ENCODE measurements at regions not wholly inside any gene's neighbourhood (a gene's known extent, or its start where the extent isn't known, plus 50 kb on each side); places are given as distances from the start of the nearest gene placed in this dataset.

- no peak for DNase-seq
These were observed 65.7 kb downstream of the TMEM18 start for GRCh38 chr2:611519-611918.

- DNase-seq = no peak
These were observed 66.7 kb downstream of the TMEM18 start for GRCh38 chr2:610491-610890.

DNA sequence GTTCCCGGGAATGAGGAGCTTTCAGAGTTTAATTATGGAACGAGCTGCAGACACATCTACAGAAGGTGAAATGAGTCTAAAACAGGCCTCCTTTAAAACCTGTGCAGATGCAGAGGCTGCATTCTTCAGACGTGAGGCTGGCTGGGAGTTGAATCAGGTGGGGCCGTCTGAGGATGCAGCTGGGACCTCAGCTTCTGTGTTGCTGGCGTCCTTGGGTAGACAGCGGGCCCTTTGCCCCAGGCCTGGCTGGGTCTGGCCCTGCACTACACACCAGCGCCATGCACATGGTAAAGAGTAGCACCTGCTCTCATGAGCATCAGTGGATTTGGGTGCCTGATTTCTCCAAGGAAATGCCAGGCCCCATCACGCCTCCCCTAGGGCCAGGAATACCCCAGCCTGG is 67.3 kb downstream of the TMEM18 start:
- no peak for DNase-seq

DNA sequence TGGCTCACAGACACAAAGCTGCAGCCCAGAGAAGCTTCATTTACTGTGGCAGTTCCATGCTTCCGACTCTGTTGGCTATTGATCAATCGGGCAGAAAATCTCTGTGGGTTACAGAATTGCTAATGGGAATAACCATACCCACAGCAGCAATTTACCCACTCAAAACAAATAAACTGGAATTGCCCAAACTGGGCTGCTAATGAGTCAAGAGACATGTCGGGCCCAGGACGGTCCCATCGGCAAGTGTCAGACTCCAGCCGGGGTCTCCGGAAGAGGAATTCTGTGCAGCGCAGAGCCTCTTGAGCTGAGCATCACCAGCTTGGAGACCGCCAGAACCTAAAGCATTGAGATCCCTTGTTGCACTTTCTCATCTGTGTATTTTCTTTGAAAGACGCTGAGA is 67.8 kb downstream of the TMEM18 start:
- DNase-seq = no peak

- no peak for DNase-seq
These were observed 68.5 kb downstream of the TMEM18 start for GRCh38 chr2:608711-609110.

- no peak for DNase-seq
These were observed 68.9 kb downstream of the TMEM18 start for GRCh38 chr2:608297-608696.

DNA sequence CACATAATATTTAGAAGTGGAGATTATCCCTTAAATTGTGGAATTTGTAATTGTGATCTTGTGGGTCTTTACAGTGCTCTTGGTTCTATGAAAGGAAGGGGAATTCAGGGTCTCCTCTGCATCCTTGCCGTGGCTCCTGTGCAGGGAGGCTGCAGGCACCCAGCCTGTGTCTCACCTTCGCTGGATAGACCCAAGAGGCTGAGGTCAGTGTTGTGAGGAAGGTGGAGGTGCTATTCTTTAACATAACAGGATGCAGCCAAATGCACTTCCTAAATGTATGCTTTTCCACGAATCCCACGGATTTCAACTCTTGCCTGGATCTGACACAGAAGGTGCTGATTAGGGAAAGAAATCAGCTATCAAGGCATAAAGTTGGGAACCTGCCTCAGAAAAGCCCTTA is 69.5 kb downstream of the TMEM18 start:
- no peak for DNase-seq

GRCh38 chr2:607172-607571 is 70.0 kb downstream of the TMEM18 start:
- no peak for DNase-seq

DNA sequence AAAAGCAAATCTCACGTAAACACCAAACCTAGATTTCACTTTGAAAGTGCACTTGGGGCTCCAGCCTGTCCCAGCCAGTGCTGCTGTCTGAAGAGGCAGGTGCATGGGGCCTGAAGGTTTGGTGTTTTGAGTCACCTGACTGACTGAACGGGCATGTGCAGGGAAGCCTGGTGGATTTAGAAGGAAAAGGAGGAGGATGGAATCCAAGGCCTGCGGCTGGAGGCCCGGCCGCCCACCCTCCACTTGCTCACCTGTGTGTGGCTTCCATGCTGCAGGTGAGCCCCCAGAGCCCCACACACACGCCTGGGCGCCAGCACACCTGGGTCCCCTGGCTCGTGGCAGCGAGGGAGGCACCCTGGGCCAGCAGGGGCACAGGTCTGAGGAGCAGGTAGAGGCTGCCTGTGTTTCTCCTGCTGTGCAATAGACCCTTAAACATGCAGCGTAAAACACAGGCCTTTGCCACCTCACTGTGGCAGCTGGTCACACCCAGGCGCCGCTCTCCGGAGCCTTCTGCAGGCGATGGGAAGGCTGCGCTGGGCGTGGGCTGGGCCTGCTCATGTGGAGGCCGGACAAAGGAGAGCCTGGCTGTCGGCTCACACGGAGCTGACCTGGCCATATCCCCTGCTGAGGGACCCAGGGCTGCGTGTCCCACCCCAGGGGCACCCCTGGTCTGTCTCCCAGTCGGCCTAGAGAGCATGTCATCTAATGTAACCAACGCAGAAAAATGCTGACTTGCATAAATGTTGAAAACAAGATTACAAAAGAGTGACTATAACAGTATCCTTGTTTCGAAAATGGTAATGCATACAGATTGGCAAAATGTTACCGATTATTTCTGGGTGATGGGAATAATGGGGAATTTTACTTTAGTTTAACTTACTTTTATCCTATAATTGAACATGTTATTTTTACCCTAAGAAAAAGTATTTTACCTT is 71.3 kb downstream of the TMEM18 start:
- DNase-seq = no peak

DNA sequence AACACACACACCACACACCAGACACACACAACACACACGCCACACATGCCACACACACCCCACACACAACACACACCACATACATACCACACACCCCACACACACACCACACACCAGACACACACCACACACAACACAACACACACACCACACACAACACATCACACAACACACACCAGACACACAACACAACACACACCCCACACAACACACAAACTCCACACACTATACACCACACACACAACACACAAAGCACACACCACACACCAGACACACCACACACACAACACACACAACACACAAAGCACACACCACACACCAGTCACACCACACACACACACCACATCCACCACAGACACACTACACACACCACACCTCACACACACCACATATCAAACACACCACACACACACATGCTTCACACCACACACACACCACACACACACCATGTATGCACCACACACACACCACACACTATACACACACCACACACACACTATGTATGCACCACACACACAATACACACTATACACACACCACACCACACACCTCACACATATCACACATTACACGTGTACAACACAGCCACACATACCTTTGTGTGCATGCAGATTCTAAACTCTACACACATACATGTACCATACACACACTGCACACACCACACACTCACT is 72.2 kb downstream of the TMEM18 start:
- DNase-seq = no peak

- DNase-seq = no peak
These were observed 72.8 kb downstream of the TMEM18 start for GRCh38 chr2:604385-604784.

- DNase-seq = no peak
These were observed 73.3 kb downstream of the TMEM18 start for GRCh38 chr2:603869-604268.

DNA sequence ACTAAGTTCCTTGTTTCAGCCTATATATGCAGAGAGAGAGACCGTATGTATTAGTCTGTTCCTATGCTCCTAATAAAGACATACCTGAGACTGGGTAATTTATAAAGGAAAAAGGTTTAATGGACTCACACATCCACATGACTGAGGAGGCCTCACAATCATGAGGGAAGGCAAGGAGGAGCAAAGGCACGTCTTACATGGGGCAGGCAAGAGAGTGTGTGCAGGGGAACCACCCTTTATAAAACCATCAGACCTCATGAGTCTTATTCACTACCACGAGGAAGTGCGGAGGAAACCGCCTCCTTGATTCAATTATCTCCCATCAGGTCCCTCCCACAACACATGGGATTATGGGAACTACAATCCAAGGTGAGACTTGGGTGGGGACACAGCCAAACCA is 73.8 kb downstream of the TMEM18 start:
- no peak for DNase-seq

- no peak for DNase-seq
These were observed 74.4 kb downstream of the TMEM18 start for GRCh38 chr2:602571-603359.

GRCh38 chr2:601806-602455 is 75.3 kb downstream of the TMEM18 start:
- no peak for DNase-seq

GRCh38 chr2:601387-601698 is 75.9 kb downstream of the TMEM18 start:
- no peak for DNase-seq

DNA sequence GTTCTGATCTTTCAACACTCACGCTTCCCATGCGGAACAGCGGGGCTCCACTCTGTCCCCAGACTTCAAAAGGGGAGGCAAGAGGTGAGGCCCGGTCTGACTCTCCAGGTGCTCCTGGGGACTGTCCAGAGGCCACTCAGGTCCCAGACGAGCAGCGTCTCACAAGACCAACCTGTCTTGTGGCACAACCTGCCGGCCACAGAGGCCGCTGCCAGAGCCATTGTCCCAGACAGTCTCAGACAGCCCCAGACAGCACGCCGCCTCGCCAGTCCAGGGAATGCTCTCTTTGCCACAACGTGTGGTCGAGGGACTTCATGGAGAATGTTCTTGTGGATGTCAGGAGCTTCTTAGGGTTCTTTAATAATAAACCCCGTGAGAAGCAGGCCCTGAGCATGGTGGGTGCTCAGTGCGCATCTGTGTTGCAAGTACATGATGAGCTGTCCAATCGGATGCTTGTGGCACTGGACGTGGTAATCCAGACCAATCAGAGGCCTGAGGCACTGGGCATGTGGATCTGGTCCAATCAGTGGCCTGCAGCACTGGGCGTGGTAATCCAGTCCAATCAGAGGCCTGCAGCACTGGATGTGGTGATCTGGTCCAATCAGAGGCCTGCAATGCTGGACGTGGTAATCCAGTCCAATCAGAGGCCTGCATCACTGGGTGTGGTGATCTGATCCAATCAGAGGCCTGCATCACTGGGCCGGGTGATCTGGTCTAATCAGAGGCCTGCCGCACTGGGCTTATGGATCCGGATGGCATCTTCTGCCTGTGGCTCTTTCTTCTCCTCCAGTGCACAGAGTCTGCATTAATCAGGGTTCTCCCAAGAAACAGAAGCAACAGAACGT is 76.4 kb downstream of the TMEM18 start:
- DNase-seq = no peak

DNA sequence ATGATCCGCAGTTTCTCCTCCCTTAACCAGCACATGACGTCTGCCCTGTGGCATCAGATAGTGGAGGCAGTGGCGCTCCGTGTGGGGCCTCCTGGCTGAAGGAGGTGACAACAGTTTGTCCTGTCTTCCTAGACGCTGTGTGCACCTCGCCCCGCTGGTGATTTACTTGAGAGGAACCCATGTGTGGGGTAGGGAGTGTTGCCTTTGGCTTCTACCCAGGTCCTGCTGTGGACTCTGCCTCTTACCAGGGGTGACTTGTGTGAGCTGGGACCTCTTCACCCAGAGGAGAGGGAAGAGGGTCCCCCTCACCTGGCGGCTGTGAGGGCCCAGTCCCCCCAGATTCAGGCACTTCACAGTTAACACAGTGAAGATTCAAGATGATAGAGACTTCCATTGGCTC is 77.6 kb downstream of the TMEM18 start:
- no peak for DNase-seq

DNA sequence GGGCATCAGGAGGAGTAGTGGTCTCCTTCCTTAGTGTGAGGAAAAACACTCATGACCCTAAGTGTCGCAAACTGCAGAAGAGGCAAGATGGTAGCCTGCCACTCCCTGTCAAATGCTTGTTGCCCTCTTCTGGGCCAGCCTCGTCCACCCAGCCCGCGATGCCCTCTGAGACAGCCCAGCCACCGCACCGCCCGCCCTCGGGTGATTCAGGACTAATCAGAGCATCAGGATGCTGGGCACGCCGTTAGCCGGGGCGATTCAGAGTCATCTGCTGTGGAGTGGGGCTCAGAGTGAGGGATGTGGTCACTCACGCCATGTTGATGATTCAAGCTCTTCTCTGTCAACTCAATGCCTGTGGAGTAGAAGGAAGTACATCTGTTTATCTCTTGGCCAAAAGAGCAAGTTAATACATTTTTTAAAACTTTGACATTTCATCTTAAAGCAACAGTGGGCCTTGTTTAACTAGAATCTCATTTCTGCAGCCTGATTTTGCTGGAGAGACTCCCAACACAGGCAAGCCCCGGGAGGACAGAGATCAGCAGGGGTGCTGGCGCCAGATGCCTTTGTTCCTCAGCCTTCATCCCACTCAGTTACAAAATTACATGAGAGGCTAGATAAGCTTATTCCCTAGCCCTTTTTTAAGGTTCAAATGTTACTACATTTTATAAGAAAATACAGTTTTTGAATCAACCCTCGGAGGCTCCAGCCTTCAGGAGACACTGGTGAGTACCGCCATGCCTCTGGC is 79.0 kb downstream of the TMEM18 start:
- no peak for DNase-seq

GRCh38 chr2:595831-596592 is 81.2 kb downstream of the TMEM18 start:
- no peak for DNase-seq
